HG03432 (cell line): ENCODE measurements at regions not wholly inside any gene's neighbourhood (a gene's known extent, or its start where the extent isn't known, plus 50 kb on each side); places are given as distances from the start of the nearest gene placed in this dataset.

ENCODE experiments used
- ATAC-seq: cut with Tn5 transposase; IDR thresholded peaks from one replicate; pipeline ENCODE4 v1.9.1; 2021; ENCODE audit warnings: mild to moderate bottlenecking, moderate library complexity; ENCODE audit not compliant: unreplicated experiment

- no peak for ATAC-seq
Observed at GRCh38 chr2:118351796-118352195, 263.5 kb downstream of the INSIG2 start.

DNA sequence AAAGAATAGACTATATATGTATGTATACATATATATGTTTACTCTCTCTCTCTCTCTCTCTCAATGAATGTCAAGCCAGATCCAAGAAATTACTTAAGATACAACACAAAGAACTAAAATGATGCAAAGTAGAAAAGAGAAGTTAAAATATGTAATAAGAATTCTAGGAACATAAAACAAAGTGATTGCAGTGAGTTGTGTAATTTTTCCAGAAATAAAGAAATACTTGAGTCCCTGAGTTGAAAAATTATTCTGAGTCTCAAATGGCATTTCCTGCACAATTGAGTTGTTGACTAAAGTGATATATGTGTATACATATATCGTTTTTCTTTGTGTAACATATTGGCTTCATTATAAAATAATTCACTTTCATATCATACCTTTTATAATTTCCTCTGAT lies 262.4 kb downstream of the INSIG2 start:
- no peak for ATAC-seq

GRCh38 chr2:118349365-118349764 lies 261.1 kb downstream of the INSIG2 start:
- no peak for ATAC-seq

DNA sequence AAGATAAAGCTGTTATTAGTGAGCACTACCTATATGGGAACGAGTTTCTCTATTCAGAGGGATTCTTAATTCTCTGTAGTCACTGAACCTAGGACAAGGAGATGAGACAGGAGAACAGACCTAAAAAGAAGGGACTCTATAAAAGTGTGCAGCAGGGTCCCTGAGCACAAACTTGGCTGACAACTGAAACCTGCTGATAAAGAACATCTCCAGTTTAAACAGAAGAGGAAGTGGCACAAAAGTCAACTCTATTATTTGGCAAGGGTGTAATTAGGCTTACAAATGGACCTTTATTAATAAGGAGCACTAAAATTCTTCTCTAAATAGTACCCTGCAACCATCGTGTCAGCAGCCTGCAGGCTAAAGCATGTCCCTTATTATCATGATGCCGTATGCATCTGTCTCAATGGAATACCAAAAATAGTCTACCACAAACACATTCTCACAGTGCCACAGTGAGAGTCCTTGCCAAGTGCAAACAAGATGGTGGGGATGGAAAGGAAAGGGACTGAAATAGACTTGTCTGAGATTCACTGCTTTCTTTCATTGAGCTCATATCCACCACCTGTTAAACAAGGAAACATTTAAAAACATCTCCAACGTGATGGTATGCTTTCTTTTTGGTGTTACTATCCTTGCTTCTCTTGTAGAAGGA lies 260.2 kb downstream of the INSIG2 start:
- no peak for ATAC-seq

- ATAC-seq: no peak
Observed at GRCh38 chr2:118345465-118345864, 257.2 kb downstream of the INSIG2 start.

DNA sequence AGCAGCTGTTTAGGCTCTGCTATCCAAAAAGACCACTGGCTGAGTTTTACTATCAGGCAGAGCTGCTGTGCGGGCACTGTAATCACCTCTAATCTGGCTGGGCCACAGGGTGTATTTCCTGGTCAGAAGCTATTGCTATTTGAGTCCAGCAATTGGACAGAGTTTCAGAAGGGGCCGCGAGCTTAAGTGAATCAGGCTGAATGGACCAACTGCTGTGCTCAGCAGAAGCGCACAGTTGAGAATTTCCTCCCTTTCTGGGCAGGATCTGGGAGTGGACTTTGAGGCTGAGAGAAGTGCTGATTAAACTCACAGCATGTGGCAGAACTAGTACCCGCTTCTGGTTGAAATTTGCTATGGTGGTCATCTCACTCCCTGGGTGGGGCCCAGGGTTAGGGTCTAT lies 251.8 kb downstream of the INSIG2 start:
- no peak for ATAC-seq

- ATAC-seq: no peak
Observed at GRCh38 chr2:118339386-118339785, 251.1 kb downstream of the INSIG2 start.

DNA sequence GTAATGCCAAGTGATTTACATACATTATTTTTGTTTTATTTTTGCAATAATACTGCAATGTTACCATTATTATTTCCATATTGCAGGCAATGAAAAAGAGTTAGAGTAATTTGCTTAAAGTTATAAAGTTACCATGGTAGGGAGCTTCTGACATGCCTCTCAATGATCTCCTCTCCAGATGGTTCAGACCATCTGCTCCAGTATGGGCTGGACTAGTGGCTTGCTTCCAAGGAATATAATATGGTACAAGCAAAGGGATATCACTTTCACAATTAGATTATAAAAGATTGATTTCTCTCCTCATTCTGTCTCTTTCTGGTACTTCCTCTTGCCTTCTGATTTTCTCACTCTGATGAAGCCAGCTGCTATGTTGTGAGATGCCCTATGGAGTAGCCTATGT lies 245.4 kb downstream of the INSIG2 start:
- no peak for ATAC-seq

DNA sequence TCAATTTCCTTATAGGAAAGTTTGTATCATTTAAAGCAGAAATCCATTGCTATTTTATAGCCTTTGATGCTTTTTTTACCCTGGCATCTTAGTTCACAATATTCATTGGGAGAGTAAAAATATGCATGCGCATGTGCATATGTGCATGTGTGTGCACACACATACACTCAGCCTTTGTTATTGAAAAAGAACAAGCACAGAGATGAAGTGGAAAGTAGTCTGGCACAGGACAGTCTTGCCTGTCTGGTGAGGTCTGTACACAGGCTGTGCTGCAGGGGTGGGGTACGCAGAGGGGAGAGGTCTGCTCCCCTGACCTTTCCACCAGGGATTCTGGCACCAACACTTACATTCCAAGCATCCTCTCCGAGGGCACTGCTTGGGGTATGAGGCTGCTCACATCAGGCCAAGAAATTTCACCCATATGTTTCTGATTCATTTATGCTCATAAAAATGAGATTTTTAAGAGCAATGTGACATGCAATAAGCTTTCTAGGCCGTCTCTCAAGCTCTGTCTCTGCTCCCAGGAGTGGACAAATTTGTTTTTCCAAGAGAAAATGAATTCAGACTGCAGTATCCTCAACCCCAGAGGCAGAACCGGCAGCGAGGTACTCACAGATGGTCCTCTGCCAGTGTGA lies 237.2 kb downstream of the INSIG2 start:
- ATAC-seq: no peak

- no peak for ATAC-seq
Observed at GRCh38 chr2:118322406-118322805, 234.1 kb downstream of the INSIG2 start.

GRCh38 chr2:118321432-118322105 lies 233.3 kb downstream of the INSIG2 start:
- no peak for ATAC-seq

- ATAC-seq: no peak
Observed at GRCh38 chr2:118320658-118321057, 232.4 kb downstream of the INSIG2 start.

GRCh38 chr2:118320196-118320595 lies 231.9 kb downstream of the INSIG2 start:
- no peak for ATAC-seq

DNA sequence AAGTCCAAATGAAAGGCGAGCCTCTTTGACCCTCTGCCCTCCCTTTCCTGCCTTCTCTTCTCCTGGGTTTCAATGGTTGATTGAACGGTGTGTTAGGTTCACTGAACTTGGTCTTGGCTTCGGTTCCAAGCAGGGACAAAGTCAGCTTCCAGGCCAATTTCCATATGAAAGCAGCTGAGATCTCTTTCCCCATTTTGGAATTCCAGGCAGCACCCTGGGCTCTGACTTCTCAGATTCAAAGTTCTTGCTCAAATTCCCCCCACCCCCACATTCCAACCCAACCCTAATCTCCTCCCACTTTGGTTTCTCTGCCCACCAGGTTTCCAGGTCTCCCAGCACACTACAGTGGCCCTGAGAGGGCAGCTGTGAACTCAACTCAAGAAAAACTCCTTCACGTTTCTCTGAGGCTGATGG lies 231.0 kb downstream of the INSIG2 start:
- ATAC-seq: no peak

DNA sequence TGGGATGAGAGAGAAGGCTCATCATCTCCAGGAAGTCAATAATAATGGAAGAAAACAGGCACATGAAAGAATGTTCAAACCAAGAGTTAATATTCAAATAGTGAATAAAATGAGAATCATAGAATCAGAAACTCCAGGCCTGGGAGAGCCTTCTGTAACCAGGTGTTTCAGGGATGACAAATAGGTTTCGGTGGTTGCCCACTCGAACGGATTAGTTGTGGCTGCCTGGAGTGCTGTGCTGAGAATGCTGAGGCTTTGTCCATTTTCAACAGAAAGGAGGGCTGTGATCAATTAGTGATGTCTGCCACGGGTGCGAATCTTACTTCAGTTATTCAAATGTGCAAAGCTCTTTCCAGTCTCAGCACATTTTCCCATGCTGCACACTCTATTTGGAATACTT lies 227.3 kb downstream of the INSIG2 start:
- no peak for ATAC-seq

- ATAC-seq: no peak
Observed at GRCh38 chr2:118312969-118313756, 224.9 kb downstream of the INSIG2 start.

GRCh38 chr2:118310681-118311429 lies 222.6 kb downstream of the INSIG2 start:
- ATAC-seq: peak; percentile 7

- ATAC-seq: peak; percentile 87
Observed at GRCh38 chr2:118309946-118310680, 221.8 kb downstream of the INSIG2 start.

DNA sequence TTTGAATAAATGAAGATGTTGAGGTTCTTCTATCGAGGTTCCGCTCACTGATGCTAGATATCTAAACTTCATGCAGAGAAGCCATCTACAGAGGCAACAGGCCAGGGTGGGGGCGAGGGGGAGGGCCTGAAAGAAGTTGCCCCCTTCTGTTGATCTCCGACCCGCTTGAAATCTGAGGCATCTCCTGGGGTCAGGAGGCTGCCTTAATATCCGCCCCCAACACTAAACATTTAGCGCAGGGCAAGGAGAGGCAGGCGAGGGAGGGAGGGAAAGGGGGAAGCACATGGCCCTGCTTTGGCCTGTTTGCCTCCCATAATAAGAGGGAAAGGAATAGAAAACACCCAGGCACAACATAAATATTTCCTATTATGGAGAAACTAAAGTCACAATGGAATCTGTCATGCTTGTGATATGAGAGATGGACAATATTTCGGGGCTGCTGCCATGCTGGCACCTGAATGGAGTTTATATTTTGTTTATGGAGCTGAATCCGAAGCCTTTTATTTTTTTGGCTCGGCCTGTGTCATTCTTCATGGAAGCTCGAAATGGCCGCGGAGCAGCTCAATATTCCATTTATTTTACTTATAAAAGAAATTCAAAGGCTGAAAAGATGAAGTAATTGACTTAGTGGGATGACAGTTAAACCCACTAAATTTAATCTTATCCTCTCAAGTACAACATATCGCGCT lies 221.1 kb downstream of the INSIG2 start:
- no peak for ATAC-seq

- ATAC-seq: no peak
Observed at GRCh38 chr2:118307864-118308263, 219.6 kb downstream of the INSIG2 start.
